ENCODE measurements at regions not wholly inside any gene's neighbourhood (a gene's known extent, or its start where the extent isn't known, plus 50 kb on each side); places are given as distances from the start of the nearest gene placed in this dataset.

GRCh38 chr10:20698837-20699236 is 198.3 kb downstream of the NEBL start:
- no peak overlapping the region for H3K27ac ChIP-seq (ENCODE audit: insufficient read depth, low read length)
- no peak overlapping the region for H2AK9ac ChIP-seq (replicated peaks; ENCODE audit: low read depth, low read length, poor library complexity)
- no peak overlapping the region for H4K5ac ChIP-seq (ENCODE audit: low read depth, low read length)
- no peak for DNase-seq
- no peak for ATAC-seq (ENCODE audit: low read depth)
- ChIA-PET POLR2A (ENCODE audit: unreplicated experiment) (no interaction called here), CTCF (no interaction called here)
- no peak overlapping the region for H3K4me2 ChIP-seq (ENCODE audit: low read depth, low read length)
- no peak overlapping the region for H2BK5ac ChIP-seq (ENCODE audit: low read depth, low read length, poor library complexity, severe bottlenecking)
- H4K91ac ChIP-seq (ENCODE audit: insufficient read depth, low read depth, low read length): no peak overlapping the region
- in situ Hi-C loops (cut with MboI; ENCODE audit: low sequenced_read_pairs) (no loop called here), dilution Hi-C loops (cut with HindIII; ENCODE audit: low sequenced_read_pairs, unreplicated experiment) (no loop called here), intact Hi-C loops (cut with micrococcal nuclease) (no loop called here)
- H2AK5ac ChIP-seq (ENCODE audit: low read depth, low read length): no peak overlapping the region
- H4K20me1 ChIP-seq (ENCODE audit: insufficient read depth, low read length): no peaks in the 10 kb centered on the region
- no peak overlapping the region for H2BK20ac ChIP-seq (ENCODE audit: low read depth, low read length)
- no peak overlapping the region for H3K4ac ChIP-seq (ENCODE audit: low read depth, low read length)
- no peak overlapping the region for H2BK120ac ChIP-seq (ENCODE audit: low read depth, low read length)
- no peak overlapping the region for H2BK15ac ChIP-seq (ENCODE audit: low read depth, low read length)
- H3K9me1 ChIP-seq (ENCODE audit: insufficient read depth, low read length): no peaks in the 10 kb centered on the region
- no peak overlapping the region for H2AFZ ChIP-seq (replicated peaks; ENCODE audit: low read length, poor library complexity)
- no peak overlapping the region for H4K8ac ChIP-seq (ENCODE audit: low read depth in 2 of 2, low read length in 2 of 2)
- H3K36me3 ChIP-seq (ENCODE audit: control insufficient read depth, insufficient read depth, low read length): no peaks in the 10 kb centered on the region
- peaks cover 6% of the 10 kb centered on the region for H3K9me3 ChIP-seq (ENCODE audit: control insufficient read depth, insufficient read depth, low read length)
- H3K18ac ChIP-seq (ENCODE audit: low read depth, low read length): no peak overlapping the region
- BruUV-seq (replicated peaks): no TSS peak
- H3K79me1 ChIP-seq (ENCODE audit: low read depth in 1 of 2, low read length in 2 of 2): no peaks in the 10 kb centered on the region
- H3K9ac ChIP-seq (ENCODE audit: low read depth, low read length): no peak overlapping the region
- no peak overlapping the region for H3K14ac ChIP-seq (replicated peaks; ENCODE audit: low read depth, low read length)
- H3K27me3 ChIP-seq (ENCODE audit: control insufficient read depth, insufficient read depth, low read length): no peaks in the 10 kb centered on the region
- H3K4me1 ChIP-seq (ENCODE audit: control insufficient read depth, insufficient read depth, low read length): no peaks in the 10 kb centered on the region
- TF ChIP-seq MAZ (IDR thresholded peaks at IDR 0.05; ENCODE audit: borderline replicate concordance, low read depth, low read length) (no peak), POLR2A (IDR thresholded peaks at IDR 0.05; ENCODE audit: low read depth, low read length) (no peak), ELK1 (IDR thresholded peaks at IDR 0.05; ENCODE audit: borderline replicate concordance, low read depth, low read length) (no peak), FOS (IDR thresholded peaks at IDR 0.05; ENCODE audit: low read depth, low read length) (no peak), MXI1 (IDR thresholded peaks at IDR 0.05; ENCODE audit: borderline replicate concordance, low read depth, low read length) (no peak), NFE2L2 (IDR thresholded peaks at IDR 0.05; ENCODE audit: low read depth, low read length) (no peak), CHD1 (IDR thresholded peaks at IDR 0.05; ENCODE audit: low read depth, low read length) (no peak), SMC3 (IDR thresholded peaks at IDR 0.05; ENCODE audit: low read depth, low read length) (no peak), CEBPB (IDR thresholded peaks at IDR 0.05; ENCODE audit: low read depth, low read length) (no peak)
- H3K56ac ChIP-seq (ENCODE audit: extremely low read depth, insufficient read depth, low read length): no peak overlapping the region
- no peak overlapping the region for H3K4me3 ChIP-seq (ENCODE audit: insufficient read depth, low read depth, low read length)
- no peak overlapping the region for H3K23ac ChIP-seq (ENCODE audit: low read depth, low read length)

Measured in IMR-90 (cell line).